ENCODE measurements at regions not wholly inside any gene's neighbourhood (a gene's known extent, or its start where the extent isn't known, plus 50 kb on each side); places are given as distances from the start of the nearest gene placed in this dataset.

- Histone ChIP-seq H3K27ac (no peak overlapping the region), H3K9me3 (no peaks in the 10 kb centered on the region), H3K36me3 (ENCODE audit: insufficient read depth in 1 of 2, low read depth in 1 of 2) (no peaks in the 10 kb centered on the region), H3K4me3 (no peak overlapping the region), H3K4me1 (no peaks in the 10 kb centered on the region), H3K27me3 (ENCODE audit: insufficient read depth in 3 of 3, low read length in 2 of 3) (no peaks in the 10 kb centered on the region)
- DNase-seq (no peak), ATAC-seq (no peak)
- WGBS, 3 donors, result 62 to 98% (median 93%) methylated on average over 3 of the region's 3 CpGs
- intact Hi-C loops (cut with DNase I), result no loop called here
- no peak for TF ChIP-seq CTCF (IDR thresholded peaks at IDR 0.05)
Observed at GRCh38 chr12:90489141-90489540, 465.8 kb downstream of the CCER1 start.

- Histone ChIP-seq H3K4me1 (no peaks in the 10 kb centered on the region), H3K4me3 (no peak overlapping the region), H3K27ac (no peak overlapping the region), H3K36me3 (ENCODE audit: insufficient read depth in 1 of 2, low read depth in 1 of 2) (no peaks in the 10 kb centered on the region), H3K27me3 (ENCODE audit: insufficient read depth in 3 of 3, low read length in 2 of 3) (no peaks in the 10 kb centered on the region), H3K9me3 (no peaks in the 10 kb centered on the region)
- no peak for ATAC-seq
- intact Hi-C loops (cut with DNase I), result no loop called here
- DNase-seq, result no peak
- no peak for TF ChIP-seq CTCF (IDR thresholded peaks at IDR 0.05)
Observed at GRCh38 chr12:90485560-90485959, 469.4 kb downstream of the CCER1 start.

GRCh38 chr12:90484094-90484493, 470.9 kb downstream of the CCER1 start:
- H3K36me3 ChIP-seq (ENCODE audit: insufficient read depth in 1 of 2, low read depth in 1 of 2), result no peaks in the 10 kb centered on the region
- no peak overlapping the region for H3K4me3 ChIP-seq
- TF ChIP-seq CTCF (IDR thresholded peaks at IDR 0.05), result no peak
- ATAC-seq (no peak), DNase-seq (no peak)
- H3K27me3 ChIP-seq (ENCODE audit: insufficient read depth in 3 of 3, low read length in 2 of 3), result no peaks in the 10 kb centered on the region
- H3K9me3 ChIP-seq, result no peaks in the 10 kb centered on the region
- WGBS, 3 donors, result 55 to 59% (median 57%) methylated on average over 2 of the region's 2 CpGs
- H3K27ac ChIP-seq, result no peak overlapping the region
- intact Hi-C loops (cut with DNase I), result no loop called here
- H3K4me1 ChIP-seq, result no peaks in the 10 kb centered on the region

GRCh38 chr12:90481748-90482147, 473.2 kb downstream of the CCER1 start:
- Histone ChIP-seq H3K27ac (no peak overlapping the region), H3K4me1 (no peaks in the 10 kb centered on the region), H3K27me3 (ENCODE audit: insufficient read depth in 3 of 3, low read length in 2 of 3) (no peaks in the 10 kb centered on the region), H3K9me3 (no peaks in the 10 kb centered on the region), H3K36me3 (ENCODE audit: insufficient read depth in 1 of 2, low read depth in 1 of 2) (no peaks in the 10 kb centered on the region), H3K4me3 (no peak overlapping the region)
- 25 to 36% (median 30%) methylated on average over 1 of the region's 1 CpG for WGBS, 3 donors
- no peak for DNase-seq
- intact Hi-C loops (cut with DNase I), result no loop called here
- no peak for TF ChIP-seq CTCF (IDR thresholded peaks at IDR 0.05)
- no peak for ATAC-seq

- Histone ChIP-seq H3K4me3 (no peak overlapping the region), H3K27ac (no peak overlapping the region), H3K36me3 (ENCODE audit: insufficient read depth in 1 of 2, low read depth in 1 of 2) (no peaks in the 10 kb centered on the region), H3K27me3 (ENCODE audit: insufficient read depth in 3 of 3, low read length in 2 of 3) (no peaks in the 10 kb centered on the region), H3K4me1 (no peaks in the 10 kb centered on the region), H3K9me3 (no peaks in the 10 kb centered on the region)
- WGBS, 3 donors, result 94 to 97% (median 95%) methylated on average over 1 of the region's 1 CpG
- TF ChIP-seq CTCF (IDR thresholded peaks at IDR 0.05), result no peak
- DNase-seq (no peak), ATAC-seq (no peak)
- intact Hi-C loops (cut with DNase I), result no loop called here
Observed at GRCh38 chr12:90479237-90479636, 475.7 kb downstream of the CCER1 start.

Measured in psoas muscle (tissue), 7 donors.